IPS DF 4.7 (cell line): ENCODE measurements at regions not wholly inside any gene's neighbourhood (a gene's known extent, or its start where the extent isn't known, plus 50 kb on each side); places are given as distances from the start of the nearest gene placed in this dataset.
"Not testable (repeated sequence)": the region's sequence is repeated elsewhere in the genome, so short reads cannot be mapped to it uniquely, and the experiment has no call there.

Experiments
- DNase-seq: peaks from one replicate; pipeline ENCODE4 v3.0.0-alpha.2; 2013; ENCODE audit warnings: low spot score; ENCODE audit errors: extremely low read depth

GRCh38 chr15:24150542-24150941 is 463.4 kb upstream of the NDN start:
- no peak for DNase-seq

DNA sequence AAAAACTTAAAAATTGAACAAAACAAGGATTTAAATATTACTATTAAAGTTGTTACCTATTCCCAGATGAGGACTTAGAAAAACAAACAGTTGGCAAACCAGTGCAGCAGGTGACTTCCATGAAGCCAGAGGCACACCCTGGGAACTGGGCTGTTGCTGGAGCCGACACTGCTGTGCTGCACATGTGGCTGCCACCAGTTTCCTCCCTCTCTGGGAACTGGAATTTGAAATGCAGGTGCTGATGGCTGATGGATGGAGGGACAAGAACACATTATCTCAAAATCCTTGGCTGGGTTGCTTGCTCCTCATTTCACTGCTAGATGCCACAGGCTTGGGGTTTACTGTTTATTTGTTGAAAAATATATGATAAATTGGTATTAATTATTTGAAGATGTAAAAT is 471.2 kb upstream of the NDN start:
- DNase-seq = not testable (repeated sequence)

DNA sequence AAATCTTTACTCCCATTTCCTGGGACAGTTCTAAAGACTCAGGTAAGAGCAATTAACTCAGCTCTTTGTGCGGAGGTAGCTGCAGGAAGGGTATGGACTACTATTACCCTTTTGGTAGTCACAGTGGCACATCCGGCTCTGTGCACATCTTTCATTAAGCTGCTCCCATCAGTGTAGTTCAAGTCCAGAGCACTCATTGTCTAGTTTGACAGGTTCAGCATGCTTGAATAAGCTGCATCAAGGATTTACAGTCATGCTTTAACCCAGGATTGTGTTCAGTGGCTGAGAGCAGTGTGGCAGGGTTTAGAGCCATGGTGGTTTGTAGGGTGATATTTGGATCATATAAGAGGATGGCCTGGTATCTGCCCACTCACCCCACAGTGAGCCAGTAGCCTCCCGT is 478.4 kb upstream of the NDN start:
- not testable (repeated sequence) for DNase-seq

DNA sequence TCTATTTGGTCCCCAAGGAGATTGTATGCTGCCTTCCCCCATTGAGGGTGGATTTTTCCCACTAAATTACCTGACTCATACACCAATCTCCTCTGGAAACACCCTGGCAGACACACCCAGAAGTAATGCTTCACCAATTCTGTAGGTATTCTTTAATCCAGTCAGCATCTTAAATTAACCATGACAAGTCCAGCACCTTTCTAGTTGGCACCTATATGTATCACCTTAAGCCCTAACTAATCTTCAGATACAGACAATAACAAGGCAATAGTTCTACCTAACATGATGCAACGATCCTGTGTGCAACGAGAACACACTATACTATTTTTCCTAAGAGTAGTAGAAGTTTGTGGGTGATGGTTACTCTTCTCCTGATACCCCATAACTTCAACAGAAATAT is 473.3 kb upstream of the NPAP1 start:
- not testable (repeated sequence) for DNase-seq

- not testable (repeated sequence) for DNase-seq
Measured at GRCh38 chr15:24211742-24212476, 463.7 kb upstream of the NPAP1 start.

GRCh38 chr15:24223739-24224138 is 451.8 kb upstream of the NPAP1 start:
- DNase-seq = no peak

DNA sequence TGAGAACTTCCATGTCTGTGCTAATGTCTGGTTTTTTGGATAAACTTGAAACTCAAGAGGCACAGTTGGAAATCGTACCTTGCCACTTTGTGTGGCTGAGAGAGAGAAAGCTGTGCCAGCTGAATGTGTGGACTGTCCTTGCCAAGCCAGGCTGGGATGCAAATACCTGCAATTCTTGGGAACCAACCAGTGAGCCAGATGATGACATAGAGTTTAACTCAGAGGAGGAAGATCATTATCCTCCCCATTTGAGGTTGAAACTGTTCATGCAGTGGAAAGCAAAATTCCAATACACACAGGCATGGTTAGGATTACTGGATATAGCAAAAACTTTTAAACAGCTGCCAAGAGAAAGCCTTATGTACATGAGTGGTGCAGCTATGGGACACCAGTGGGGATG is 451.4 kb upstream of the NPAP1 start:
- DNase-seq = no peak

GRCh38 chr15:24228922-24229321 is 446.7 kb upstream of the NPAP1 start:
- not testable (repeated sequence) for DNase-seq

GRCh38 chr15:24233134-24233533 is 442.4 kb upstream of the NPAP1 start:
- DNase-seq = not testable (repeated sequence)

- not testable (repeated sequence) for DNase-seq
Measured at GRCh38 chr15:24240580-24240979, 435.0 kb upstream of the NPAP1 start.

GRCh38 chr15:24259106-24259505 is 416.5 kb upstream of the NPAP1 start:
- DNase-seq = not testable (repeated sequence)

DNA sequence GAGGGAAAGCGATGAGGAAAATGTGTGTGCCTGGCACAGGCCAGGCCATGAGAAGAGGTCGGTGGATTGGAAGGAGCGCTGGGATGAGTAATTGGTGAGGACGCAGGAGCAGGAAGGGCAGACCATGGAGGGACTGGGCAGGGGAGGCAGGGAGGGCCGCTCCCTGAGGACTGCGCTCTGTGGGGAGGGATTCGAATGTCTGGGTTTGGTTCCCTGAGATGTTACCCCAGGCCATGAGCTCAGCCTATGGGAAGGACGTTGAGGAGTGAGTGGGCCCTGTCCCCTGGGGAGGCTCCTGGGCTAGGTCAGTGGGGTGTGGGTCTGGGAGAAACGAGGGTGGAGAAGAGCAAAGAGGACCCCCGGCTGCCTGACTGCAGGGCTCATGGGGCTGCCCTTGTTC is 415.2 kb upstream of the NPAP1 start:
- DNase-seq = not testable (repeated sequence)

GRCh38 chr15:24260854-24261253 is 414.7 kb upstream of the NPAP1 start:
- not testable (repeated sequence) for DNase-seq

DNA sequence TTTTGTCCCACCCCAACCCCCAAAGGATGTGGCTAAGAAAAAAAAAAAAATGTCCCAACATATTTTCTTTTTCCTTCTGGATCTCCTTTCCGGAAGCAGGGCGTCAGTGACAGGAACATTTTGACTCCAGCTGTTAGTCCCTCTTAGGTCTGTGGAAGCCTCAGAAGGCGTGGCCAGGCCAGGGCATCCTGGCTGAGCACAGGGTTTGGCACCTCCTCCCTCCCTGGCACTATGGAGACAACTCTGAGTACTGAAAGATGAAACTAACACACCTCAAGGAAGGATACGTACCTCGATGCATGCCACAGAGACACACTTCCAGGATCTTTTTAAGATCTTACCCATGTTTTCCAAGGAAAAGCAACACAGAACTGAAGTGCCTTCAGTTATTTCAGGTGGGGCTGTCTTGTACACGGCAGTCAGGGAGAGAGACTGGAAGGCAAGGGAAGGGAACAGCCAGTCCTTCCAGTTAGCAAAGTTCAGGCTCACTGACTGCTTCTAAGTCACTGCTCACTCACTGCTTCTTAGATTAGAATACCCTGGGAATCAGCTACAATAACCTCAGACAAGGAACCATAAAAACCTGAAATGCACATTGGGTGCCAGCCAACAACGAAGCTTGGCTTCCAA is 406.9 kb upstream of the NPAP1 start:
- DNase-seq = not testable (repeated sequence)

GRCh38 chr15:24269166-24269571 is 406.4 kb upstream of the NPAP1 start:
- no peak for DNase-seq

DNA sequence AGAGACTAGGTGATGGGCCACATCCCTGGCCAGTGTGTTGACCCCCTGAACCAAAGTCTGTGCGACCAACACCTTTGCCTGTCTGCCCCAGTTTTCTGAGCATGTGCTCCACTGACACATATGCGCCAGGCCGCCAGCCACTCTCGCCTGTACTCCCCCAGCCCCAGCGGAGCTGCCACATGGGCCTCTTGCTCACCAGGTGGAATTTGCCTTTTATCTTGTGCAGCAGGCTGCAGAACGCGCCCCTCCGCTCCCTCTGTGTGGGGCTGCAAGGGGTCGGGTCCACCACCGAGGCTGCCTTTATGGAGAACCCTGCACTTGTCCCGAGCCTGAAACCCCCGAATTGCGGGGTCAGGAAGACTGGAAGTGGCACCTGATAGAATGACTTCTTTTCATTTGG is 405.7 kb upstream of the NPAP1 start:
- no peak for DNase-seq

- DNase-seq = not testable (repeated sequence)
Measured at GRCh38 chr15:24271496-24272244, 403.9 kb upstream of the NPAP1 start.

DNA sequence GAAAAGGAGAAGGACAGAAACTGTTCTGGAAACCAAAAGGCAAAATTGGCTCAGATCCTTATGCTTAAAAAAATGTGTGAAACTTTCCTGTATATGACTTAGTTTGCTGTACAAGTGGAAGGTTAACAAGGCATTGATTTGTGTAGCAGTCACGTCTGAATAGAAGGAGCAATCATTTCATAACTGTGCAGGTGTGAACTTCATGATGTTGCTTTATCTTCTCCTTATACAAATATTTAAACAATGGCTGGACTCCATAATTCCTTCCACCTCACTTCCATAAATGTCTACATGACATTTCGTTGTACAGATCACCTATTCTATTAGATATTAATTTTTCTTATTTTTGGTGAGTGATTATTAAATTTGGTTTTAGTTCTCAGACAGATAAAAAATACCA is 382.7 kb upstream of the NPAP1 start:
- DNase-seq = no peak

DNA sequence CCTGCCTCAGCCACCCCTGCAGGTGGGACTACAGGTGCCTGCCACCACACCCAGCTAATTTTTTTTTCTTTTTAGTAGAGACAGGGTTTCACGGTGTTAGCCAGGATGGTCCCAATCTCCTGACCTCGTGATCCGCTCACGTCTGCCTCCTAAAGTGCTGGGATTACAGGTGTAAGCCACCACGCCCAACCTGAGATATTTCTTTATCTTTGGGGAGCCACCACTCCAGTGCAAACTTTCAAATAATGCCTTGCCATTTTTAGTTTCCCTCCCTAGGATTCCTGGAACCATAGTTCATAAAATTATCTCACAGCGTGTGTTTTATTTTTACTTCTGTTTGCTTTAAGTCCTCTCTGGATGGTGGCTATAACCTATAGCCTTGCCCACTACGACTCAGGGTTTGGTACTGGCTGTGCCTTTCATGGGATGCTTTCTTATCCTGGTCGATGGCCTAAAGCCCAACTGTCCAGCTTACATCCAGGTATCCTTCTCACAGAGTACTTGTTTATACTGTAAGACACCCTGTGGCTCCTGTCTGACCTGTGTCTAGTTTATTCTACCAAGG is 374.7 kb upstream of the NPAP1 start:
- DNase-seq = not testable (repeated sequence)

DNA sequence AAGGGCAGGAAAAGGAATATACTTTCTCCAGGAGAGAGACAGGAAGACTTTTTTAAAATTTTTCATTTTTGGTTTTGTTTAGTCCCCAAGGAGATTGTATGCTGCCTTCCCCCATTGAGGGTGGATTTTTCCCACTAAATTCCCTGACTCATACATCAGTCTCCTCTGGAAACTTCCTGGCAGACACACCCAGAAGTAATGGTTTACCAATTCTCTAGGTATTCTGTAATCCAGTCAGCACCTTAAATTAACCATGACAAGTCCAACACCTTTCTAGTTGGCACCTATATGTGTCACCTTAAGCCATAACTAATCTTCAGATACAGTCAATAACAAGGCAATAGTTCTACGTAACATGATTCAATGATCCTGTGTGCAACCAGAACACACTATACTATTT is 373.6 kb upstream of the NPAP1 start:
- not testable (repeated sequence) for DNase-seq

GRCh38 chr15:24304747-24305146 is 370.8 kb upstream of the NPAP1 start:
- not testable (repeated sequence) for DNase-seq

DNA sequence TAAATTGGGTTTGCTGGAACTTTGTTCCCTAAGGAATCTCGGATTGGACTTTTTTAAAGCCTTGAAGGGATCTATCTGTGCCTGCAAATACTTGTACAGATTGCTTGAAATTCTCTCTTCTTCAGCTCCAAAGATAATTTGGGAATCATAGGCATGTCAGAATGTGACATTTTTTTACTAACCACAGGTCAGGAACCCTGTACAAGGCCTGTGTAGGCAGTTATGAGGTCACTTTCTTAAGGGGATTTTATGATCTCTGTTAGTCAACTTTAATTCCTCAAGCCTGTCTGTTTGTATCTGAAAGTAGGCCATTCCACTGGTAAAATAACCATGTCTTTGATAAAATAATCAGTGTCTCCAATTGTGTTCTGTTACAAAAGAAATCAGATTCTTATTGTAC is 369.9 kb upstream of the NPAP1 start:
- DNase-seq = not testable (repeated sequence)
